Mucosa of rectum (tissue), 2 donors: ENCODE measurements at regions not wholly inside any gene's neighbourhood (a gene's known extent, or its start where the extent isn't known, plus 50 kb on each side); places are given as distances from the start of the nearest gene placed in this dataset.

Experiments used
- H3K27ac ChIP-seq, 2 donors: one replicate each; pipeline ENCODE4 v1.7.0; 2013; ENCODE audit warnings: inconsistent platforms in 2 of 2, low read depth in 2 of 2, low read length in 2 of 2
- H3K27me3 ChIP-seq, 2 donors: one replicate each; pipeline ENCODE4 v1.7.0; 2013; ENCODE audit warnings: low read length in 2 of 2; ENCODE audit not compliant: control insufficient read depth in 2 of 2, insufficient read depth in 2 of 2
- H3K36me3 ChIP-seq, 2 donors: one replicate each; pipeline ENCODE4 v1.7.0; 2013; ENCODE audit warnings: low read length in 2 of 2; ENCODE audit not compliant: control insufficient read depth in 2 of 2, insufficient read depth in 2 of 2
- H3K4me1 ChIP-seq, 2 donors: one replicate each; pipeline ENCODE4 v1.7.0; 2013; ENCODE audit warnings: low read length in 2 of 2, mild to moderate bottlenecking in 1 of 2; ENCODE audit not compliant: control insufficient read depth in 2 of 2, insufficient read depth in 2 of 2
- H3K4me3 ChIP-seq, 2 donors: one replicate each; pipeline ENCODE4 v1.7.0; 2013; ENCODE audit warnings: low read length in 2 of 2
- H3K9ac ChIP-seq, 2 donors: one replicate each; pipeline ENCODE4 v1.7.0; 2013; ENCODE audit warnings: low read length in 2 of 2, low read depth in 1 of 2, mild to moderate bottlenecking in 1 of 2
- H3K9me3 ChIP-seq, 2 donors: one replicate each; pipeline ENCODE4 v1.7.0; 2013; ENCODE audit warnings: low read length in 2 of 2; ENCODE audit not compliant: control insufficient read depth in 2 of 2
- donor health status: healthy.
- donor health status: Normal muscosa, but diverticular disease.

DNA sequence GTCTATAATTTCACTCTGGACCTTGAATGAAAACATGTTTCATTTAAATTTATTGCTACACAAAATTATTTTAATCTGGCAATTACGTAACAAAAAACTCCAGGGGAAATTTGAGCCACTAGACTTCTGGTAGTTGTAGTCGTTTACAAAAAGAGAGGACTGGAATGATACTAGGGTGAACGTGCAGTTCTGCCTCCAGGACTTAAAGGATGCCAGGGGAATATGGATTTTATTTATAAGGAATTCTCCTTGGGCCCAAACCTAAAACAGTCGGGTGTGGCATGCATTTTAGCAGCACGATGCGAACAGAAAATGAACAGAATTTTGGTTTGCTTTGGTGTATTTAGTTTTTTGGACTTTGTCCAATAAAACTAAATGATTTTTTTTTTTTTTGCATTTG lies 76.9 kb downstream of the PRL start:
- H3K4me3 ChIP-seq: no peak overlapping the region
- H3K27me3 ChIP-seq: no peaks in the 10 kb centered on the region
- no peaks in the 10 kb centered on the region for H3K9me3 ChIP-seq
- H3K4me1 ChIP-seq: no peaks in the 10 kb centered on the region
- no peak overlapping the region for H3K27ac ChIP-seq
- no peaks in the 10 kb centered on the region for H3K36me3 ChIP-seq
- H3K9ac ChIP-seq: no peak overlapping the region

DNA sequence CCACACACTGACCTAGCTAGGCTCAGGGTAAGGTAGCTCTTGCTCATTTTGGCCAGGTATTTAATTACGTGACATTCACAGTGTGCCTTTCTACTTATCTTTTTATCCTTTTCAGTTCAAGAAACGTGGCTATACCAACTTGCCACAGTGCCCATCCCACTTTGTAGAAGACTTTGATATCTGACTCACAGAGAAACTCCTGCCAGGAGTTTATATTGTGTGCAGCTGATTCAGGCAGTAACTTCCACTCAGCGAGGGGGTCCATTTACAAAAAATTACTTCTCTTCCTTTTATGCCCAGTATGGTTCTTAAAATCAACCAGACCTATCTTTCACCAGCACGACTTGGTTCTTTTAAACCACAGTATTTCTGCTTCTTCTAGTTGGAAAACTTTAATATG lies 75.6 kb downstream of the PRL start:
- Histone ChIP-seq H3K36me3 (no peaks in the 10 kb centered on the region), H3K4me3 (no peak overlapping the region), H3K27me3 (no peaks in the 10 kb centered on the region), H3K9me3 (no peaks in the 10 kb centered on the region), H3K27ac (no peak overlapping the region), H3K4me1 (no peaks in the 10 kb centered on the region), H3K9ac (no peak overlapping the region)

DNA sequence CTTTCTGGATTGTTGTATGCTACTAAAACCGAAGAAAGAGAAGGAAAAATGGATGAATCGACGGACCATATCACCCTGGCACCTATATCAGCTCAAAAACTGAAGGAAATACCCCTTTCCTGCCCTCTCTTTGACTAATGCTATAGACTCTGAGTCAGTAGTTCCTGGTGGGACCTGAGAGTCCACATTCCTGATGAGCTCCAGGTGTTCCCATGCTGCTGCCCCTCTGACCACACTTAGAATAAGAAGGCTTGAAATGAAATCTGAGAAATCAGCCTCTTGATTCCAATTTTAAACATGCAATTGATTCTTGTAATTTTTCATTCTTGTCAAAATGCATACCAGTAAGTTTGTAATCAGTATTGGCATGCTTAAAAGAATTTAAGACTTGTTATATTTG lies 75.2 kb downstream of the PRL start:
- H3K27ac ChIP-seq: no peak overlapping the region
- no peaks in the 10 kb centered on the region for H3K36me3 ChIP-seq
- H3K4me1 ChIP-seq: no peaks in the 10 kb centered on the region
- H3K27me3 ChIP-seq: no peaks in the 10 kb centered on the region
- H3K9me3 ChIP-seq: no peaks in the 10 kb centered on the region
- H3K9ac ChIP-seq: no peak overlapping the region
- no peak overlapping the region for H3K4me3 ChIP-seq

DNA sequence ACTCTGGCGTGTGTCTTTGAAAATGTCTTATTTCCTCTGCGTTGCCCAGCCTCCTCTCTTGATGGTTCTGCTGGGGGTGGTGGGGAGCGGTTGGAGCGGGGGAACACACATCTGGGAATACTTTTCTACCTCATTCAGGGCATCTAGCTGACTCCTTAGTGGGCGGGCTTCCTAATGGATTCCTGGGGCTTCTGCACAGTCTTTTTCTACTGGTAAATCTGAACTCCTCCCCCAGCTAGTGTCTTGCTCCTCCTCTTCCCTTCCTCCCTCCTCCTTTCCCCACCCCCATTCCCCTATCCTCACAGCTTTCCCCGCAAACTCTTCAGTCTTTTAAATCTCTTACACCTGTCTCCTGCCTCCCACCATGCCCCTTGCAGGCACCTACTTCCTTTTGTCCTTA lies 74.4 kb downstream of the PRL start:
- Histone ChIP-seq H3K9ac (no peak overlapping the region), H3K27ac (no peak overlapping the region), H3K4me1 (no peaks in the 10 kb centered on the region), H3K9me3 (no peaks in the 10 kb centered on the region), H3K27me3 (no peaks in the 10 kb centered on the region), H3K36me3 (no peaks in the 10 kb centered on the region), H3K4me3 (no peak overlapping the region)

DNA sequence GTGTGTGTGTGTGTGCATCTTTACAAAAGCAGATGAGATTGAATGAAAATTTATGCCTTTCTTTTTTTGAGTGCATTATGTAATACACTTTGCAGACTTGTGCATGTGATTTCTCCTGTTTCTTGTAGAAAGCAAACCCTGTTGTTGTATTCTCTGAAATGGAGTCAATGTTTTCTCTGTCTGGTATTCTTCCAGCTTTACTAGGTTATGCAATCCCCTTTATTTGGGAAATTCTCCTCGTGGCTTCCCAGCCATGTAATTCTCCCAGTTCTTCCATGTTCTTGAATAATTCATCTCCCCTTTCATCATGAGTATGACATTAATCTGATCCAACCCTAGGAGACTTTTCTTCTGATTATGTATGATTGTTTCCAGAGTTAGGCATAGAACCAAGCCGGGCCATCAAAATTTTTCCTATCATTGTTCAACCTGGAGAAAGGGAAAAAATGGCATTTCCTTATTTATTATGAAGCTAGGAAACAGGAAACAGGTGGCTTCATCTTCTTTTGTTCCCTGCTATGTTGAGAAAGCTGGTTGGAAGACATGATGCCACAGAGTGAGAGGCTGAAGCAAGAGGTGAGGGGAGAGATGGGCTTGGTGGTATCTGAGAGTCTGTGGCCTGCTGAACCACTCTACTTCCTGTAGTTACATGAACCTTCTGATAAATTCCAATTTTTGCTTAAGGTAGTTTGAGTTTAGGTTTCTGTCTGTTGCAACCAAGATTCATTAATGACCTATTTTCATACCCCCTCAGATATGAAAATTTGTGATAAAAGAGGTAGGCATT lies 68.8 kb downstream of the PRL start:
- Histone ChIP-seq H3K9me3 (no peaks in the 10 kb centered on the region), H3K36me3 (no peaks in the 10 kb centered on the region), H3K9ac (no peak overlapping the region), H3K4me3 (no peak overlapping the region), H3K27me3 (no peaks in the 10 kb centered on the region), H3K4me1 (no peaks in the 10 kb centered on the region), H3K27ac (no peak overlapping the region)

DNA sequence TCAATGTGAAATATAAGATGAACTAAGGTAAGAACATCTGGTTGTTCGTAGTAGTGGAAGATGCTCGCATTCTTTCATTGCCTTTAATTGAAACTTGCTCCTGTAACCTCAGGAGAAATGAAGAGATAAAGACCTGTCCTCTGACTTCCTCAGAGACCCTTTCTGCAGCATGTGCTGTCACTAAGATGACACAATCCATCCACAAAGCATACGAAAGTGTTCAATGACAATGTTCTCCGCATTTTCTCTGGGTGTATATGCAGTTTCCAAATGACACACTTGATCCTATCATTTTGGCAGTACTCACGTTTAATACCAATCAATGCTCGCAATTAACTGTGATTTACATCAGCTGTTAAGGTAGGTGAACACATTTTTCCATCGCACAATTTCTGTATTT lies 65.8 kb downstream of the PRL start:
- Histone ChIP-seq H3K27ac (no peak overlapping the region), H3K27me3 (no peaks in the 10 kb centered on the region), H3K4me1 (no peaks in the 10 kb centered on the region), H3K9ac (no peak overlapping the region), H3K36me3 (no peaks in the 10 kb centered on the region), H3K4me3 (no peak overlapping the region), H3K9me3 (no peaks in the 10 kb centered on the region)

DNA sequence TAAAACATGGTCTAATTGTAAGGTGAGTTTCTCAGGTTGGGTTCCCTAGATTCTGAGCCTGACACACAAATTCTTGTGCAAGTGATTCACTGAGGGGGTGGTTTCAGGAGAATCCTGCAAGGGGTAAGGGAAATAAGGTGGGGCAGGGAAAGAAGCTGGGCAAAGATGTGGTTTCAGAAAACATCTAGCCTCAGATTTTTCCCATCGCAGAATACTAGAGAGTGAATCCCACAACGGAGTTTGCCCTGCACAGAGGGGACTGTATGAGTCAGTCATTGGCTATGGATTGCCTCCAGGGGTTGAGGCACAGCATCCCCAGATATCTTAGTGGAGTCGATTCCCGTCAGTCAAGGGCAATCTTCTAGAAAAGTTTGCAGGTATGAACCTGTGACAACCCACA lies 65.2 kb downstream of the PRL start:
- Histone ChIP-seq H3K36me3 (no peaks in the 10 kb centered on the region), H3K27ac (no peak overlapping the region), H3K4me1 (no peaks in the 10 kb centered on the region), H3K9me3 (no peaks in the 10 kb centered on the region), H3K27me3 (no peaks in the 10 kb centered on the region), H3K4me3 (no peak overlapping the region), H3K9ac (no peak overlapping the region)

DNA sequence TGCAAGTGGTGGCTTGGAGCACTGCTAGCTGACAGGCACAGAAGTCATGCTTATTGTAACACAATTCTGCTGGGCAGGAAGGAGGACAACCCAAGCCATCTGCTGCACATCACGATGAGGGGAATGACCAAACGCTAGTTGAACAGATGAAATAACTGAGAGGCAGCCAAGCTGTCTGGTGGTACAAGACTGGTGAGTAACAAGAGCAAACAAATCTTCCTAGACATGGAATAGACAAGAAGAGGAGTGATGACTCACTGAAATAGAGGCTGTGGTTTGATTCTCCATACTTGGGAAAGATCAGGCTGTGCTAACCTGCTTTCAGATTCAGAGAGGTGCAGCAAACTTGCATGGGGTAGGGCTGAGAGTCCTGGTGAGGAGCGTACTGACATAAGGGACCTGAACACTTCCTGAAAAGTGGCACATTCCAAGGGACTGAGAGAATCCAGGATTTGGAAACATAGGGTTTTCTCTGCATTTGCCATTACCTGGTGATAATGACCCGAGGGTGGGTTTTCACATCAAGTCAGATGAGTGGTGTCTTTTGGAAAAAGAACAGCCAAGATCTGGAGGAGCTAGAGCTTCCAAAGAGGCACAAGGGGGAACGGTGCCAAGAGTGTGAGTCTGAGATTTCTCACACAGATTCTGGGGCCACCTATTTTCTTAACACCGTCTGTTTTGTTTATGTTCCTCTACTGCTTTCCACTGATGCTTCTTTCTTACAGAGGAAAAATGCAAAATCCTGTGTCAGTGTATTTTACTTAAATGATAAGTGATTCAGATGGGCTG lies 60.0 kb downstream of the PRL start:
- no peaks in the 10 kb centered on the region for H3K36me3 ChIP-seq
- no peak overlapping the region for H3K4me3 ChIP-seq
- H3K27ac ChIP-seq: no peak overlapping the region
- H3K9ac ChIP-seq: no peak overlapping the region
- H3K4me1 ChIP-seq: no peaks in the 10 kb centered on the region
- no peaks in the 10 kb centered on the region for H3K27me3 ChIP-seq
- H3K9me3 ChIP-seq: no peaks in the 10 kb centered on the region
